H9 (cell line): ENCODE measurements at regions not wholly inside any gene's neighbourhood (a gene's known extent, or its start where the extent isn't known, plus 50 kb on each side); places are given as distances from the start of the nearest gene placed in this dataset.

Experiments
- DNase-seq: peaks from one replicate; pipeline ENCODE4 v3.0.0-alpha.2; 2017
- H2AFZ ChIP-seq: one replicate; pipeline ENCODE4 v1.6.1; 2013; ENCODE audit warnings: mild to moderate bottlenecking, low read length, control low read depth, moderate library complexity
- H2AK5ac ChIP-seq: 2 replicates; pipeline ENCODE4 v1.6.1; 2013; ENCODE audit warnings: low read length, control low read depth, mixed read lengths; ENCODE audit not compliant: insufficient read length
- H2BK120ac ChIP-seq: one replicate; pipeline ENCODE4 v1.6.1; 2013; ENCODE audit warnings: low read depth, mild to moderate bottlenecking, low read length, control low read depth, inconsistent platforms; ENCODE audit not compliant: poor library complexity, severe bottlenecking
- H2BK12ac ChIP-seq: 2 replicates; pipeline ENCODE4 v1.6.1; 2013; ENCODE audit warnings: low read length, control low read depth, mixed read lengths, low read depth; ENCODE audit not compliant: insufficient read length
- H2BK15ac ChIP-seq: 2 replicates; pipeline ENCODE4 v1.6.1; 2013; ENCODE audit warnings: low read depth, low read length, control low read depth
- H2BK20ac ChIP-seq: one replicate; pipeline ENCODE4 v1.6.1; 2013; ENCODE audit warnings: low read depth, mild to moderate bottlenecking, low read length, control low read depth, inconsistent platforms; ENCODE audit not compliant: poor library complexity, severe bottlenecking
- H2BK5ac ChIP-seq: 2 replicates; pipeline ENCODE4 v1.6.1; 2013; ENCODE audit warnings: low read length, control low read depth, mixed read lengths; ENCODE audit not compliant: insufficient read length
- H3K14ac ChIP-seq: 2 replicates; pipeline ENCODE4 v1.6.1; 2013; ENCODE audit warnings: low read length, control low read depth; ENCODE audit not compliant: insufficient read depth
- H3K18ac ChIP-seq: 2 replicates; pipeline ENCODE4 v1.6.1; 2013; ENCODE audit warnings: low read depth, mild to moderate bottlenecking, mixed read lengths, low read length, control low read depth; ENCODE audit not compliant: insufficient read length
- H3K23ac ChIP-seq: 2 replicates; pipeline ENCODE4 v1.6.1; 2013; ENCODE audit warnings: low read length, control low read depth, mixed read lengths, low read depth; ENCODE audit not compliant: insufficient read length
- H3K23me2 ChIP-seq: 2 replicates; pipeline ENCODE4 v1.6.1; 2013; ENCODE audit warnings: low read depth, mild to moderate bottlenecking, mixed read lengths, low read length, control low read depth; ENCODE audit not compliant: insufficient read length, poor library complexity, severe bottlenecking
- H3K27ac ChIP-seq: 2 replicates; pipeline ENCODE4 v1.5.1; 2013; ENCODE audit warnings: low read length, control low read depth, mixed read lengths, low read depth; ENCODE audit not compliant: insufficient read length
- H3K27me3 ChIP-seq: 2 replicates; pipeline ENCODE4 v1.6.1; 2013; ENCODE audit warnings: low read length, control low read depth, inconsistent platforms; ENCODE audit not compliant: insufficient read depth
- H3K4ac ChIP-seq: 2 replicates; pipeline ENCODE4 v1.6.1; 2013; ENCODE audit warnings: low read depth, mild to moderate bottlenecking, control low read depth, inconsistent platforms, low read length, moderate library complexity
- H3K4me1 ChIP-seq: 2 replicates; pipeline ENCODE4 v1.6.1; 2013; ENCODE audit warnings: low read length, control low read depth, inconsistent platforms; ENCODE audit not compliant: insufficient read depth
- H3K4me2 ChIP-seq: 2 replicates; pipeline ENCODE4 v1.6.1; 2013; ENCODE audit warnings: low read length, control low read depth, mixed read lengths; ENCODE audit not compliant: insufficient read length, insufficient read depth
- H3K56ac ChIP-seq: 2 replicates; pipeline ENCODE4 v1.6.1; 2013; ENCODE audit warnings: low read depth, mild to moderate bottlenecking, mixed read lengths, low read length, control low read depth; ENCODE audit not compliant: insufficient read length
- H3K79me1 ChIP-seq: 2 replicates; pipeline ENCODE4 v1.6.1; 2013; ENCODE audit warnings: low read depth, mild to moderate bottlenecking, moderate library complexity, low read length, control low read depth, inconsistent platforms; ENCODE audit not compliant: insufficient read depth, poor library complexity, severe bottlenecking
- H3K79me2 ChIP-seq: 2 replicates; pipeline ENCODE4 v1.6.1; 2013; ENCODE audit warnings: low read length, control low read depth, inconsistent platforms; ENCODE audit not compliant: insufficient read depth
- H3K9ac ChIP-seq: 2 replicates; pipeline ENCODE4 v1.6.1; 2013; ENCODE audit warnings: low read length, control low read depth, mixed read lengths; ENCODE audit not compliant: insufficient read length; ENCODE audit errors: extremely low read depth
- H3K9me3 ChIP-seq: one replicate; pipeline ENCODE4 v1.6.1; 2013; ENCODE audit warnings: low read depth, low read length, inconsistent platforms; ENCODE audit not compliant: control insufficient read depth
- H3T11ph ChIP-seq: one replicate; pipeline ENCODE4 v1.6.1; 2013; ENCODE audit warnings: mild to moderate bottlenecking, low read length, control low read depth, inconsistent platforms
- H4K20me1 ChIP-seq: one replicate; pipeline ENCODE4 v1.6.1; 2013; ENCODE audit not compliant: control insufficient read depth, insufficient read length, insufficient read depth
- H4K5ac ChIP-seq: 2 replicates; pipeline ENCODE4 v1.6.1; 2013; ENCODE audit warnings: low read depth, mild to moderate bottlenecking, mixed read lengths, low read length, control low read depth; ENCODE audit not compliant: insufficient read length
- H4K8ac ChIP-seq: replicated peaks from 2 replicates; pipeline ENCODE4 v1.6.1; 2013; ENCODE audit warnings: low read length, control low read depth, mixed read lengths, low read depth; ENCODE audit not compliant: insufficient read length
- H4K91ac ChIP-seq: 2 replicates; pipeline ENCODE4 v1.6.1; 2013; ENCODE audit warnings: low read depth, mild to moderate bottlenecking, moderate library complexity, mixed read lengths, low read length, control low read depth; ENCODE audit not compliant: insufficient read length
- H3K27ac Mint-ChIP-seq, 3 experiments: 2 replicates in 2 of 3; 3 replicates in 1 of 3; pipeline ENCODE4 v1.8.0; 2020 to 2021; ENCODE audit warnings: mixed read lengths in 3 of 3, mild to moderate bottlenecking in 1 of 3, moderate library complexity in 1 of 3
- H3K27me3 Mint-ChIP-seq: 2 replicates; pipeline ENCODE4 v1.8.0; 2021; ENCODE audit warnings: low read depth, mild to moderate bottlenecking, moderate library complexity, mixed read lengths
- H3K36me3 Mint-ChIP-seq, 3 experiments: 2 replicates in 2 of 3; 3 replicates in 1 of 3; pipeline ENCODE4 v1.8.0; 2020 to 2021; ENCODE audit warnings: low read depth in 3 of 3, mixed read lengths in 3 of 3; ENCODE audit not compliant: insufficient read depth in 1 of 3
- H3K4me1 Mint-ChIP-seq, 2 experiments: 2 replicates each; pipeline ENCODE4 v1.8.0; 2020; ENCODE audit warnings: mixed read lengths in 2 of 2
- H3K4me3 Mint-ChIP-seq, 2 experiments: 2 replicates in 1 of 2; 3 replicates in 1 of 2; pipeline ENCODE4 v1.8.0; 2020 to 2021; ENCODE audit warnings: mild to moderate bottlenecking in 2 of 2, mixed read lengths in 2 of 2, moderate library complexity in 1 of 2
- H3K9me3 Mint-ChIP-seq, 2 experiments: 2 replicates in 1 of 2; 3 replicates in 1 of 2; pipeline ENCODE4 v1.8.0; 2020; ENCODE audit warnings: mild to moderate bottlenecking in 2 of 2, mixed read lengths in 2 of 2, moderate library complexity in 1 of 2
- CTCF ChIP-seq: fragments of 200-600 bp; sonication (generic); conservative IDR thresholded peaks from 3 replicates; pipeline ENCODE4 v1.8.0; 2021; ENCODE audit warnings: antibody characterized with exemption, mild to moderate bottlenecking
- WGBS: extraction: QIAGEN DNeasy Blood & Tissue Kit; methylation state at CpG from one replicate; pipeline ENCODE4 v1.1.7; 2013; ENCODE audit warnings: missing lambda C conversion rate, low lambda C conversion rate, mixed read lengths; ENCODE audit not compliant: insufficient read length; ENCODE audit errors: extremely low coverage; 5-methylcytosine and 5-hydroxymethylcytosine counted together

- Mint-ChIP-seq H3K4me3 (no peak overlapping the region), H3K36me3 (peaks cover 0 to 17% (median 1%) of the 10 kb centered on the region in 3 experiments; a peak in 5 of 7 replicates), H3K9me3 (peaks cover 5 to 23% of the 10 kb centered on the region in 2 experiments), H3K27me3 (no peaks in the 10 kb centered on the region), H3K4me1 (no peaks in the 10 kb centered on the region), H3K27ac (no peak overlapping the region)
- no peak overlapping the region for H3K18ac ChIP-seq
- no peak overlapping the region for H2BK20ac ChIP-seq
- no peak overlapping the region for H2BK5ac ChIP-seq
- DNase-seq = no peak
- H3K4me1 ChIP-seq = no peaks in the 10 kb centered on the region
- H3K79me1 ChIP-seq = no peaks in the 10 kb centered on the region
- no peak overlapping the region for H2AK5ac ChIP-seq
- H2BK12ac ChIP-seq = no peak overlapping the region
- H2BK120ac ChIP-seq = no peak overlapping the region
- no peak overlapping the region for H3T11ph ChIP-seq
- H3K4me2 ChIP-seq = no peak overlapping the region
- H3K27me3 ChIP-seq = no peaks in the 10 kb centered on the region
- WGBS = no CpG with 5 or more reads among the region's 5 CpGs
- no peak overlapping the region for H3K56ac ChIP-seq
- no peak overlapping the region for H3K9ac ChIP-seq
- no peak overlapping the region for H3K23ac ChIP-seq
- H3K27ac ChIP-seq = no peak overlapping the region
- no peak overlapping the region for H4K5ac ChIP-seq
- H3K4ac ChIP-seq = no peak overlapping the region
- H3K9me3 ChIP-seq = peaks cover 5% of the 10 kb centered on the region
- no peaks in the 10 kb centered on the region for H3K23me2 ChIP-seq
- no peaks in the 10 kb centered on the region for H4K20me1 ChIP-seq
- no peaks in the 10 kb centered on the region for H3K79me2 ChIP-seq
- no peak overlapping the region for H2BK15ac ChIP-seq
- H4K91ac ChIP-seq = no peak overlapping the region
- H2AFZ ChIP-seq = no peak overlapping the region
- TF ChIP-seq CTCF = no peak
- H3K14ac ChIP-seq = no peak overlapping the region
- no peak overlapping the region for H4K8ac ChIP-seq
These were observed 63.3 kb upstream of the ANXA10 start for GRCh38 chr4:168028970-168029597.
